MM.1S (cell line): ENCODE measurements at regions not wholly inside any gene's neighbourhood (a gene's known extent, or its start where the extent isn't known, plus 50 kb on each side); places are given as distances from the start of the nearest gene placed in this dataset.
"Not testable (repeated sequence)": the region's sequence is repeated elsewhere in the genome, so short reads cannot be mapped to it uniquely, and the experiment has no call there.

Source experiments
- DNase-seq: peaks from one replicate; pipeline ENCODE4 v3.0.0-alpha.2; 2015
- H2AFZ ChIP-seq: fragments of 300-600 bp; sonication (generic); 2 replicates; pipeline ENCODE4 v1.6.0; 2016; ENCODE audit warnings: antibody characterized with exemption, low read length
- H3F3A ChIP-seq: fragments of 300-600 bp; sonication (generic); 2 replicates; pipeline ENCODE4 v1.6.1; 2016; ENCODE audit warnings: mild to moderate bottlenecking, antibody characterized with exemption, low read length, moderate library complexity, mixed read lengths; ENCODE audit not compliant: insufficient read depth
- H3K27ac ChIP-seq: fragments of 300-600 bp; sonication (generic); 2 replicates; pipeline ENCODE4 v1.5.1; 2016; ENCODE audit warnings: mild to moderate bottlenecking, low read length
- H3K27me3 ChIP-seq: fragments of 300-600 bp; sonication (generic); replicated peaks from 2 replicates; pipeline ENCODE4 v1.6.0; 2016; ENCODE audit warnings: low read length; ENCODE audit not compliant: insufficient read depth
- H3K36me3 ChIP-seq: fragments of 300-600 bp; sonication (generic); replicated peaks from 2 replicates; pipeline ENCODE4 v1.6.1; 2016; ENCODE audit warnings: mild to moderate bottlenecking, low read length, mixed read lengths; ENCODE audit not compliant: insufficient read depth
- H3K4me1 ChIP-seq: fragments of 300-600 bp; sonication (generic); 2 replicates; pipeline ENCODE4 v1.6.1; 2016; ENCODE audit warnings: low read length, mixed read lengths
- H3K4me2 ChIP-seq: fragments of 300-600 bp; sonication (generic); 2 replicates; pipeline ENCODE4 v1.6.0; 2016; ENCODE audit warnings: low read depth, low read length
- H3K4me3 ChIP-seq: fragments of 300-600 bp; sonication (generic); 2 replicates; pipeline ENCODE4 v1.5.1; 2016; ENCODE audit warnings: low read length, mixed read lengths
- H3K79me2 ChIP-seq: fragments of 300-600 bp; sonication (generic); 2 replicates; pipeline ENCODE4 v1.6.1; 2016; ENCODE audit warnings: mixed run types, low read length, mixed read lengths
- H3K9ac ChIP-seq: fragments of 300-600 bp; sonication (generic); 2 replicates; pipeline ENCODE4 v1.6.1; 2016; ENCODE audit warnings: low read length, mixed read lengths
- H3K9me2 ChIP-seq: fragments of 300-600 bp; sonication (generic); replicated peaks from 2 replicates; pipeline ENCODE4 v1.6.1; 2016; ENCODE audit warnings: mild to moderate bottlenecking, low read length, mixed read lengths; ENCODE audit not compliant: insufficient read depth
- H3K9me3 ChIP-seq: fragments of 300-600 bp; sonication (generic); replicated peaks from 2 replicates; pipeline ENCODE4 v1.6.1; 2016; ENCODE audit warnings: mild to moderate bottlenecking, low read length, mixed read lengths; ENCODE audit not compliant: insufficient read depth
- H4K20me1 ChIP-seq: fragments of 300-600 bp; sonication (generic); 2 replicates; pipeline ENCODE4 v1.6.1; 2016; ENCODE audit warnings: mild to moderate bottlenecking, low read length, moderate library complexity, mixed read lengths; ENCODE audit not compliant: insufficient read depth
- CTCF ChIP-seq: fragments of 300-600 bp; sonication (generic); IDR thresholded peaks from 2 replicates; pipeline ENCODE4 v1.5.1; 2016; ENCODE audit warnings: antibody characterized with exemption, low read length, mixed read lengths
- EZH2 ChIP-seq: fragments of 300-600 bp; sonication (generic); optimal IDR thresholded peaks from 2 replicates; pipeline ENCODE3; 2017; ENCODE audit warnings: low read depth, mild to moderate bottlenecking, antibody characterized with exemption, low read length, mixed read lengths
- EZH2phosphoT487 ChIP-seq: fragments of 300-600 bp; sonication (generic); IDR thresholded peaks from 2 replicates; pipeline ENCODE4 v1.6.1; 2018; ENCODE audit warnings: antibody characterized with exemption, low read length

- no peak overlapping the region for H3K4me3 ChIP-seq
- H3K9me3 ChIP-seq = no peaks in the 10 kb centered on the region
- no peaks in the 10 kb centered on the region for H3K79me2 ChIP-seq
- no peak overlapping the region for H2AFZ ChIP-seq
- H3K4me1 ChIP-seq = no peaks in the 10 kb centered on the region
- TF ChIP-seq CTCF = no peak
- no peak for TF ChIP-seq EZH2
- TF ChIP-seq EZH2phosphoT487 = no peak
- no peak overlapping the region for H3K27ac ChIP-seq
- no peak overlapping the region for H3K9ac ChIP-seq
- no peak for DNase-seq
- no peak overlapping the region for H3K4me2 ChIP-seq
- H4K20me1 ChIP-seq = no peaks in the 10 kb centered on the region
- no peaks in the 10 kb centered on the region for H3K36me3 ChIP-seq
- no peaks in the 10 kb centered on the region for H3K27me3 ChIP-seq
- H3K9me2 ChIP-seq = no peaks in the 10 kb centered on the region
- H3F3A ChIP-seq = no peaks in the 10 kb centered on the region
Measured at GRCh38 chr11:44368886-44369285, 58.9 kb upstream of the ALX4 start.

GRCh38 chr11:44371042-44371441 is 61.1 kb upstream of the ALX4 start:
- not testable (repeated sequence) for H3K9me3 ChIP-seq, H3K9ac ChIP-seq, H3F3A ChIP-seq, H3K27me3 ChIP-seq, H3K4me1 ChIP-seq, H3K79me2 ChIP-seq, H3K9me2 ChIP-seq, H4K20me1 ChIP-seq, H3K4me3 ChIP-seq, DNase-seq, H2AFZ ChIP-seq, H3K27ac ChIP-seq, H3K36me3 ChIP-seq, H3K4me2 ChIP-seq

GRCh38 chr11:44371706-44372105 is 61.8 kb upstream of the ALX4 start:
- no peaks in the 10 kb centered on the region for H3K79me2 ChIP-seq
- H3F3A ChIP-seq = no peaks in the 10 kb centered on the region
- H3K27me3 ChIP-seq = no peaks in the 10 kb centered on the region
- H2AFZ ChIP-seq = no peak overlapping the region
- H3K9me2 ChIP-seq = no peaks in the 10 kb centered on the region
- DNase-seq = no peak
- no peak overlapping the region for H3K27ac ChIP-seq
- H3K36me3 ChIP-seq = no peaks in the 10 kb centered on the region
- no peaks in the 10 kb centered on the region for H4K20me1 ChIP-seq
- H3K9ac ChIP-seq = no peak overlapping the region
- no peak overlapping the region for H3K4me3 ChIP-seq
- TF ChIP-seq CTCF = no peak
- no peak for TF ChIP-seq EZH2phosphoT487
- no peak for TF ChIP-seq EZH2
- H3K4me1 ChIP-seq = no peaks in the 10 kb centered on the region
- no peaks in the 10 kb centered on the region for H3K9me3 ChIP-seq
- H3K4me2 ChIP-seq = no peak overlapping the region

- Histone ChIP-seq H3K27ac (no peak overlapping the region), H3K36me3 (no peaks in the 10 kb centered on the region), H3K27me3 (no peaks in the 10 kb centered on the region), H3K9me2 (no peaks in the 10 kb centered on the region), H4K20me1 (no peaks in the 10 kb centered on the region), H3K4me2 (no peak overlapping the region), H3F3A (no peaks in the 10 kb centered on the region), H3K4me1 (no peaks in the 10 kb centered on the region), H3K9ac (no peak overlapping the region), H2AFZ (no peak overlapping the region), H3K9me3 (no peaks in the 10 kb centered on the region), H3K79me2 (no peaks in the 10 kb centered on the region), H3K4me3 (no peak overlapping the region)
- TF ChIP-seq CTCF (no peak), EZH2 (no peak), EZH2phosphoT487 (no peak)
- no peak for DNase-seq
Measured at GRCh38 chr11:44372989-44373388, 63.0 kb upstream of the ALX4 start.
